HG03571 (cell line): ENCODE measurements at regions not wholly inside any gene's neighbourhood (a gene's known extent, or its start where the extent isn't known, plus 50 kb on each side); places are given as distances from the start of the nearest gene placed in this dataset.

Source experiments
- ATAC-seq: cut with Tn5 transposase; IDR thresholded peaks from one replicate; pipeline ENCODE4 v1.9.1; 2021; ENCODE audit not compliant: unreplicated experiment

DNA sequence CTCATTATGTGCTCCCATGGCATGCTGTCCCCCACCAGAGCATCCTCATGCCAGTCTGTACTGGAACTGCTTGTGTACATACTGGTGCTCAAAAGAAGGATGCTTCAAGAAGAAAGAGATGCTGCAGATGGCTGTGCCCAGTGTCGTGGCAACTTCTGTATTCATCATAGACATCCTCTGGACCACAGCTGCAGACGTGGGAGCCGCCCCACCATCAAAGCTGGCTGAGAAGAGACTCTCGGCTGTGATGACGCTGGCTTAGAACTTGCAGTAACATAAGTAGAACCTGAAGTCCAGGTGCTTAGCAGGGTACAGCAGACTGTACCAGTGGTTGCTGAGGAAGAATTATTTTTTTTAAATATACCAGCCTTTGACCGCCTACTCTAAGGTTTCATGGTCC lies 112.6 kb upstream of the ARHGAP5 start:
- ATAC-seq: no peak

DNA sequence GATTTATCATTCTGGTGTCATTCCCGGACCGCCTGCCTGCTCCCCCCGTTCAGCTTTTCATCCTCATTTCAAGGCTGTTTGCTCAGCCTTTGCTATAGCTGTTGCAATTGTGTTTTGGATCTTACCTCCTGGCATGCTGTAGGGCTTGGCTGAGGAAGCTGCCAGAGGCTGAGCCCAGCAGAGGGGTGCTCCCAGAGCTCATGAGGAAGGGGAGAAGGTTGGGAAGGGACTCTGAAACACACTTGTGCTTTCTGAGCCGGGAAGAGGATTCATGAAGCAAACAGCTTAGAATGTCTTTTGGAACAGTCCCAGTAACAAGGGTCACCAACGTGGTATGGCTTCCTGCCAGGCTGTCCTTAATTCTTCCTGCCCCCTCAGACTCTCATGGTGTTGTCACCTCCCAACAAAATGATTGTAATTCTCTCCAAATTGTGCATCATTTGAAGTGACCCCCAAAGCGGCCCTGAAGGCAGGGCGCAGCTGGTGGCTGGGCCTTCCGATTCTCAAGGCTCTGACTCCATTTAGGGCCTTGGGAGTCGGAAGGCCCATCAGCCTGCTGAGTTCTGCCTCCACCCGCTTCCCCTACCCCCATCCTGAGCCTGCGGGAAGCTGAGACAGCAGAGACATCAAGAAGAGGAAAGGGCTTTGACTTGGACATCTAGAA lies 111.9 kb upstream of the ARHGAP5 start:
- no peak for ATAC-seq

DNA sequence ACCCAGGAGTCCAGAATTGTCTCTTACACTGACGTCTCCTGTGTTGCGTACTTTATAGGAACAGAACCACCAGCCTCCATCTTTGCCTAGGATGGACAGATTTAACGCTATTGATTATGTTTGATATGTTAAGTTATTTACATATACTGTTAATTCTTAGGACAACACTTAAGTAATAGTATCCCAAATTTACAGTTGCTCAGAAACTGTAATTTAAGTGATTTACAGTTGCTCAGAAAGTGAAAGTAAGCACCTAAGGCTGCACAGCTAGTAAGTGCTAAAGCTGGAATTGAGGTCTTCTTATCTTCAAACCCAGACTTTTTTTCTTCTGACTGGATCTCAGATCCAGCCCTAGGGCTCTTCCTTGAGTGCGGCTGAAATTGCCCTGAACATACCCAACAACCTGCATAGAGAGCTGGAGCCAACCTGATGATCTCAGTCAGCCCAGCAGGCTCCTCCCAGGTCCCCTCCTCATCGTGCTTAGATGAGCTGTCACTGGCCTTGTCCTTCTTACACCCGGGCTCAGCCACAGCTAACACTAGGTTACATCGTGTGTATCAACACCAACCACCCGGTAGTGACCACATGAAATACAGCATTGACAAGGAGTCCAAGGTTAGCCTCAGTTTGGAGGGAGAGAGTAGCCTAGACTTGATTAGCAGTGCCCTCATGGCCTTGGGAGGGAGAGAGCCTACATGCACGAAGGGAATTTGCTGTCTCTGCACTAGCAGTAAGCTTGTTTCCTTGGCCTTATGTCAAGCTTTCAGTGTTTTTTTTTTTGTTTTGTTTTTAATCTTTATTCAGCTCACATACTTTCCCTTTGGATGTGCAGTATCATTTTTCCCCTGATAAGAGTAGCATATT lies 111.1 kb upstream of the ARHGAP5 start:
- no peak for ATAC-seq

DNA sequence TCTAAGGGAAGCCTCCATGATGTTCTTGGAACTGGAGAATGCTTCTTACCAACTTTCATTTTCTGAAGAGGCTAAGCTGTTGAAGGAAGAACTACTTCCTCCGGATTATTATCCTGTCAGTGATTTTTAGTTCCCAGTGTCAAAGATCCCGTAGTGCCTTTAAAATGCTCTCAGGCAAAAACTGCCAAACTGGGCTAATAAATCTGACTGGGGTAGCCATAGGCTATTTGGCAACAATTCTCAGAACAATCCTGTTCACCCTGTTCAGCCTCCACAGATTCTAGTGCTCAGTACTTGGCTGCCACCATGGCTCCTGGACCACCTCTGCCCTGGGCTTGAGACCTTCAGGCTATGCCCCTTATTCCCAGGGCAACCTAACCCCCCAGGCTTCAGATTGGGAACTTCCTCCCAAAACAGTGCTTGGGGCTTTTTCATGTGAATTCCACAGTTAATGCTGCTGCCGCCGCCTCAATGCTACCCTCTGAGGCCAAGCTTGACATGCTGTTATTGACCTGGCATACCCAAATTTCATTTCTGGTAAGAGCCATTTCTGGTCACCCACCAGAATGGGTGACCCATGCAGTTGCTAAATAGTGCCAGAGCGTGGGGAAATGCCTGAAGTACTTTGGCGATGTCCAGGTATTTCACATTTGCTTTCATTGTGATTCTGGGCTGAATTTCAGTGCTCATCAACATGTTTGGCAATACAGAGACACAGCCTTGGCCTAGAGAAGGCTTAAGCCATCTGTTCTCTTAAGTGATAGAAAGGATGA lies 110.0 kb upstream of the ARHGAP5 start:
- ATAC-seq: no peak

DNA sequence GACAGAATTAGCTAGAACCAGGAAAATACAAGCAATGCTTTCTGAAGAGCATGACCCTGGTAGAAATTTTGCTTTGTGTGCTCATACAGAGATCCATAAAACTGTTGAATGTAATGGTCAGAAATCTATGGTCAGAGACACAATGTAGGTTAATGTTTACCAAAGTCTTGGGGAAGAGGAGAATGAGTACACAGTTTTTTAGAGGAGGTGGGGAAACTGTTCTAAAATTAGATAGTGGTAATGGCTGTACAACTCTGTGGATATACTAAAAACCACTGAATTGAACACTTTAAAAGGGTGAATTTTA lies 109.5 kb upstream of the ARHGAP5 start:
- ATAC-seq: no peak

DNA sequence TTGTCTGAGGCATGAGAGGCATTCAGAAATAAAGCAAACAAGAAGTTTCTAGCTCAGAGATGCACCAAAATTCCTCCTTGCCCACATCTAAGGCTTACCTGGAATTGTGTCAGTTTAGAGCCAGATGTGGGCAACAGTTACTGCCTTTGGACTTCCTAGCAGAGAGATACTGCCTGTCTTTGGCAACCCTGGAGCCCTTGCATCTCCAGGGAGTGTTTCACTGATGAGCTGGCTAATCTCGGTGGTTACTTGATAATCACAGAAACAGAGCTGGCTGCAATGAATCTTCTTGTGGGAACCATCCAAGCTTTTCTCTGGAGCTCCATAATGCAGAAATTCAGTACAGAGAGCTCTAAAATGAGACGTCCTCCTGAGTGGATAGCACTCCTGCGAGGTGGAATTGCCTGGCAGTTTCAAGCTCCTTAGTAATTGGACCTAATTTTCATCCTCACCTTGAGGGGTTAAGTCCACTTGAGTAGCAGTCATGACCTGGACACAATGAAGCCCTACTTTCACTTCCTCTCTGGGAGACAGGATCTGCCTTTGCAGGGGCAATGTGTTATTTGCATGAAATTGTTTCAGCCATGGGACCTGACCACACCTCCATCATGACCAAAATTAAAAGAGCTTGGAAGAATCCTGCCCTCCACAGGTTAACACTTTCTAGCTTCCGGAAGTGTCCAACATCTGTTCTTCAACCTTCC lies 108.8 kb upstream of the ARHGAP5 start:
- no peak for ATAC-seq

DNA sequence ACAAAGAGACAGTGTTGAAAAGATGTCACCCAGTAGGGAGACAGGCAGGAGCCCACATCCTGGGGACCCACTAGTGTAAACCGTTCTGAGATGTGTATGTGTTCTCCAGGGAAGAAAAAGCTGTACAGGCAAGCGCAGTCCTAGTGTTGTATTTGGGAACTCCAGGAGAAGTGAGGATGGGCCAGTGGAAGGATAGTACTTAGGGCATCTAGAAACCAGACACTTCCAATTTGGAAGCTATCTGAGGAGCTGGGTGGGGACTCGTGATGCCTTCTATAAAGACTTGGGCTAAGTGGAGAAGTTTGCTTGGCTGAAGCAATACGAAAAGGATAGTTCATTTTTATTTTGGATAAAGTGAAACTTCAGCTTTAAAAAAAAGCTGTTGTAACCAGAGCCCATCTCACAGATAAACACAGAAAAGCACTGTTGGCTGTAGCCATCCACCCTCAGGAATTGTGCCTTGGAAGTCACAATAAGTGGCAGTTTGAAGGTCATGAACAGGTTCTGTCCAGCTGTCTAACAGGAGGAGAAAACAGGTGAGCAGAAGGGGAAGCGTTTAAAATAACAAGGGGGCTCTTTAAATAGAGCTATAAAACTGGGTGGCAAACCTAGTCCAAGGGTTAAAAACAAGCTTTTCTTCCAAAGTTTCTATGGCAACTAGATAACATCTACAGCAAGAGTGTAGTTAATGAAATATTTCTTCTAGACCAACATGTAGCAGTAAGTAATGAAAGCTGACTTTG lies 108.0 kb upstream of the ARHGAP5 start:
- no peak for ATAC-seq

DNA sequence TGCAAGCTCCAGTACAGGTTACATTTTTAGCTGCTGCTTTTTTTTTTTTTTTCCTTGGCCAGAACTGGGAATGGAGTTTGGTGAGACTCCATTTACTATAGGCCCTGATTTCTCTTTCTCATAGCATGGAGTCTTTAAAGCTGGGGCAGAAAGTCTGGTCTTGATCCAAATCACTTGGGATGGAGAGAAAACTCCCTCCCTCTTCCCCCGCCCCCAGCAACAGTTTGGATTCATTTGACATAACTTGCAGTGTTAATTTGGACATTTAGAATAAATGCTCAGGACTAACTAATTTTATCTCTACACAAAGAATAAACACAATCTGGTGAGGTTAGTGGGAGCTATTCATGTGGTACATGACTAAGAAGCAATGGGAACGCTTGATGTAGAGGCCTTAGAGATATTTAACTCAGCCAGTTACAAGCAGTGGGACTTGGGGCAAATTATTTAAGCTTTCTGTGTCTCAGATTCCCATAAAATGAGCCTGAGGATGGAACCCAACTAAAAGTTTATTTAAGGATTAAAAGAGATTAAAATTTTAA lies 107.3 kb upstream of the ARHGAP5 start:
- no peak for ATAC-seq

DNA sequence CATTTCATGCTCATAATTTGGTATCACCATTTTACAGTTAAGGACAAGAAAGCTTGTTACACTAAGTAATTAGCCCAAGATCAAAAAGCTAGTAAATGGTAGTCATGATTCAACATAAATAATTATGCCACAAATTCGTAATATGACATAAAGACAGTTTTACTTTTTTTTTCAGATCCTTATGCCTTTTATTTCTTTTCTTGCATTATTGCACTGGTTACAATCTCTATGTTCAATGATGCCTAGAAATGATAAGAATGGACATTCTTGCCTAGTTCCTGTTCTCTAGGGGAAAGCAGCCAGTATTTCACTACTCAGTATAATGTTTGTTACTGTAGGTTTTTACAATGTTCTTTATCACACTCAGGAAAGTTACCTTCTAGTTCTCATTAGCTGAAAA lies 106.4 kb upstream of the ARHGAP5 start:
- no peak for ATAC-seq

DNA sequence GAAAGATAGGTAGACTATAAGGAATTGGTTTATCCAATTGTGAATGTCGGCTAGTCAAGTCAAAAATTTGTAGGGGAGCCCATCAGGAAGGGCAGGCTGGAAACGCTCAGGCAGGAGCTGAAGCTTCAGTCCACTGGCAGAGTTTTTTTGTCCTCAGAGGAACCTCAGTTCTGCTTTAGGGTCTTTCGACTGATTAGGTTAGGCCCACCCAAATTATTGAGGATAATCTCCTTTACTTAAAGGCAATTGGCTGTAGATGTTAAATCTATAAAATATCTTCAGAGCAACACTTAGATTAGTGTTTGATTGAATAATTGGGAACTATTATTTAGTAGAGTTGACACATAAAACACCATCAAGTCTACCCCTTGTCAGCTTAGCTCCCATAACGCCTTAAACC lies 105.5 kb upstream of the ARHGAP5 start:
- ATAC-seq: no peak

DNA sequence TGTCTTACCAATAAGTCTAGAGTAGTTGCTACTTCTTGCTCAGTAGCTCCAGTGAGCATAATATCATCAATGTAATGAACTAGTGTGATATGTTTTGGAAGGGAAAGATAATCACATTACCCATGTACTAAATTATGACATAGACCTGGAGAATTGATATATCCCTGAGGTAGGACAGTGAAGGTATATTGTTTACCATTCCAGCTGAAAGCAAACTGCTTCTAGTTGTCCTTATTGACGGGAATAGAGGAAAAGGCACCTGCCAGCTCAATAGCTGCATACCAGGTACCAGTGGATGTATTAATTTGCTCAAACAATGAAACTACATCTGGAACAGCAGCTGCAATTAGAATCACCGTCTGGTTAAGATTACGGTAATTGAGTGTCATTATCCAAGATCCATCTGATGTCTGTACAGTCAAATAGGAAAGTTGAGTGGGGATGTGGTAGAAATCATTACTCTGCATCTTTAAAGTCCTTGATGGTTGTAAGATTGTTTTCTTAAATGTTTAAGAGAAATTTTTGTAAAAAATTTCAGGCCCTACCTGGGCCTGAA lies 100.0 kb upstream of the ARHGAP5 start:
- no peak for ATAC-seq

DNA sequence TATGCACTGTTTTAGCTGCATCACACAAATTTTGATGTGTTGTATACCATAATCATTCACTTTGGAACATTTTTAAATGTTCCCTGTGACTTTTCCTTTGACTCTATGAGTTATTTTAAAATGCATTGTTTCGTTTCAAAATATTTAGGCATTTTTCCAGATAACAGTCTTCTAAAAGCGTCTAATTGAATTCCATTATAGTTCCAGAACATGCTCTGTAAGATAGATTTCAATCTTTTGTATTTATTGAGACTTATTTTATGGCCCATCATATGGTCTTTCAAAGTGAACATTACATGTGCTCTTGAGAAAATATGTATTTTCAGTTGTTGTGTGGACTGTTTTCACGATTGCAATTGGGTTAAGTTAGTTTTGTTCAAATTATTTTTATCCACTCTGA lies 98.7 kb upstream of the ARHGAP5 start:
- ATAC-seq: no peak

DNA sequence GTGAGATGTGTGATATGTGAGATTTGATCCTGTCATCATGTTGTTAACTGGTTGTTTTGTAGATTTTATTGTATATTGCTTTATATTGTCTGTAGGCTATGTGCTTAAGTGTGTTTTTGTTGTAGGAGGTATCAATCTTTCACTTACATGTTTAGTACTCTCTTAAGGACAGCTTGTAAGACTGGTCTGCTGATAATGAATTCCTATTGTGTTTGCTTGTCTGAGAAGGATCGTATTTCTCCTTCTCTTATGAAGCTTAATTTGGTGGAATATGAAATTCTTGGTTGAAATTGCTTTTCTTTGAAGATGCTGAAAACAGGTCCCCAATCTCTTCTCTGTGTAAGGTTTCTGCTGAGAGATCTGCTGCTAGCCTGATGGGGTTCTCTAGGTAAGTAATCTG lies 94.5 kb upstream of the ARHGAP5 start:
- ATAC-seq: no peak

DNA sequence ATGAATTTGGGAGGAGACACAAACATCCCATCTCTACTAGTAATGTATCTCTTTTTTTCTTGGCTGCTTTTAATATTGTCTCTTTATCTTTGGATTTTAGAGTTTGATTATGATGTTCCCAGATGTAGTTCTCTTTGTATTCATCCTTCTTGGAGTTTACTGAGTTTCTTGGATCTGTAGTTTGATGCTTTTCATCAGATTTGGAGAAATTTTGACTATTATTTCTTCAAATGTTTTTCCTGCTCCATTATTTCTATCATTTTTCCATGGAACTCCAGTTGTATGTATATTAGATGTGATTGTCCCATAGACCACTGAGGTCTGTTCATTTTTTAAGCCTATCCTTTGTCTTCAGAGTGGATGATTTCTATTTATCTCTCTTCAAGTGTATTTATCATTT lies 90.7 kb upstream of the ARHGAP5 start:
- ATAC-seq: no peak

DNA sequence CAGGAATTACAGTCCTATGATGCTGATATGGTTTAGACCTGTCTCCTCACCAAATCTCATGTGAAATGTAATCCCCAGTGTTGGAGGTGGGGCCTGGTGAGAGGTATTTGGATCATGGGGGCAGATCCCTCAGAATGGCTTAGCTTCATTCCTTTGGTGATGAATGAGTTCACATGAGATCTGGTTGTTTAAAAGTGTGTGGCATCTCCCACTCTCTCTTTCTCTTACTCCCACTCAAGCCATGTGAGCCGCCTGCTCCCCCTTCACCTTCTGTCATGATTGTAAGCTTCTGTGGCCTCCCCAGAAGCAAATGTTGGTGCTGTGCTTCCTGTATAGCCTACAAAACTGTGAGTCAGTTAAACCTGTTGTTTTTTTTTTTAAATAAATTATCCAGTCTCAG lies 89.4 kb upstream of the ARHGAP5 start:
- no peak for ATAC-seq

DNA sequence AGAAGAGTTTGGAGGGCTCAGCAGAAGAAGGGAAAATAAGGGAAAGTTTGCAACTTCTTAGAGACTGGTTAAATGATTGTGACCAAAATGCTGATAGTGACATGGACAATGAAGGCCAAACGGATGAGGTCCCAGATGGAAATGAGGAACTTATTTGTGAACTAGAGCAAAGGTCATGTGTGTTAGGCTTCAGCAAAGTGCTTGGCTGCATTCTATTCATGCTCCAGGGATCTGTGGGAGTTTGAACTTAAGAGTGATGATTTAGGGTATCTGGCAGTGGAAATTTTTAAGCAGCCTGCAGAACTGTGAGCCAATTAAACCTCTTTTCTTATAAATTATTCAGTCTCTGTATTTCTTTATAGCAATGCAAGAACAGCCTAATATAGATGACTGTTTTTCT lies 88.9 kb upstream of the ARHGAP5 start:
- no peak for ATAC-seq

DNA sequence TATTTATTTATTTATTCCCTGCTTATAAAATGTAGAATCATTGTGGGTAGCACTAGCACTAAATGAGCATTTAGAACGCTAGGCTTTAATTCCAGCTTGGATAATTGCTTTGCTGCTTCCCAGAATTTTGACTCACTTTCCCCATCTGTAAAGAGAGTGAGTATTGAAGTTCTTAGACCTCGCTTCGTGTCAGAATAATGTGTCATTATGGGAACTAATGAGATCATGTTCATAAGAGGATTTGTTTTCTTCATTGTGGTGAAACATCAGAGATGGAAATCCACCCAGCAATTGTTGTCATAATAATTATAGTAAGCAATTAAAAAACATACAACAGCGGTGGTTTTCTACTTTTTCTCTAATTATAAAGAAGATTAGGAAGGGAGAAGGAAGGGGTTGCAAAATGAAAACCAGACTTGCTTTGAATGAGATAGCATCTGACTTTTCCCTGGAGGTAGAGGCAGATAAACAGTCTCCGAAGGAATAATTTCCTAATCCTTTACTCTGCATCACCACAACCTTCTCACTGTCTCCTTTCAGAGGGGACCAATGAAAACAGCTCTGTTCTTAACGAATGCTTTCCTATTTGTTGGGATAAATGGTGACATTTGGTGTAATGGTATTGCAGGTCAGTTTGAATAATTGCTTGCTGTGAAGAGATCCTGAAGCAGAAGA lies 86.8 kb upstream of the ARHGAP5 start:
- ATAC-seq: no peak

DNA sequence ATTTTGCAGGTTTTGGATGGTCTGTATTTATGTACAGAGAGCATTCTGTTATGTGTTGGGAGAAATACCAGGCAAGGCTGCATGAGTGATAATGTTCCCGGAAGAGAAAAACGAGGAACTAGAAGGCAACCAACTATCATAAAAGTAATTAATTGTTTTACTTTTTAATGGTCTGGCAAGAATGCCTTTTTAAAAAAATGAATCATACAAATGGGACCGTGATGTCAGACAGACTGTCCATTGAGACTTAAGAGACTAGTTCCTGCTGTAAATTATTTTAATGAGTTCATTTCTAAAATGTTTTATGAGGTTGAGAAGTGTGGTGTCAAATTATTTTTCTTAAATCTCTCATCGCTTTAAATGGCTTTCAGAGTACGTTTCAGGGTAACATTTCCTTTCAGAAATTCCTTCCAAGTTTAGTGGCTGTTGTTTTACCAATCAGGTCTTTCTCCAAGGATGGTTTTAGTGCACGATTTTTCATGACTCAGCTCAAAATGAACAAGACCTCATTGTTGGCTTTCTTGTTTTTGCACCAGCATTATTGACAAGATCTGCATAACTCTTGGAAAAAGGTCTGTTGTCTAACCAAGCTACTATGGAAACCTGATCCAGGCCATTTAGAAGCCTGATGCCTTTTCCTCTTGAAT lies 86.1 kb upstream of the ARHGAP5 start:
- no peak for ATAC-seq

DNA sequence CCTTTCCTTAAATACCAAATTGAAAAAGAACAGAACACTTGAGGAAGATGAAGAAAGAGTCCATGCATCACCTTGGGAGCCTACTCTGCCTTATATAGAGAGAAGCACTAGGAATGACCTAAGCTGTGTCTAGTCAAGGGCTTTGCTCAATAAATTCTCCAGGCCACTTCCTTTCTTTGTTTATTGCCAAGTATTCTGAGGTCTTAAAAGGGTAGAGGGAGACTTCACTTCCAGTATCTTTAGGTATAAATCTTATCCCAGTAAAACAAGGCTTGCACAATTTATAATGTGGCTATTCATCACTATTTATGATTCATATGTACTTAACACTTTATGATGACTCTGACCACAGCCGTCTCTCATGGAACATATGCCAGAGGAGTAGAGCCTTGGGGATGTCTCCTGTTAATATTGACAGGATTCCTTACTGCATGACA lies 85.1 kb upstream of the ARHGAP5 start:
- ATAC-seq: no peak
